Fibroblast of the aortic adventitia (primary cell): ENCODE measurements at regions not wholly inside any gene's neighbourhood (a gene's known extent, or its start where the extent isn't known, plus 50 kb on each side); places are given as distances from the start of the nearest gene placed in this dataset.

Source experiments
- DNase-seq: peaks from one replicate; pipeline ENCODE4 v3.0.0-alpha.2; 2010; ENCODE audit warnings: low read depth
- H3K4me3 ChIP-seq: 2 replicates; pipeline ENCODE4 v1.5.1; 2011; ENCODE audit warnings: low read depth, mild to moderate bottlenecking, control low read depth, low read length, moderate library complexity
- CTCF ChIP-seq: IDR thresholded peaks from 2 replicates; pipeline ENCODE4 v1.5.1; 2011; ENCODE audit warnings: mild to moderate bottlenecking, low read length, control low read depth, inconsistent platforms; ENCODE audit not compliant: insufficient read depth

- TF ChIP-seq CTCF = no peak
- no peak overlapping the region for H3K4me3 ChIP-seq
These were observed 418.7 kb downstream of the MTX2 start for GRCh38 chr2:176687944-176688343.

GRCh38 chr2:176689711-176690110 is 420.5 kb downstream of the MTX2 start:
- no peak for TF ChIP-seq CTCF
- no peak for DNase-seq
- no peak overlapping the region for H3K4me3 ChIP-seq

More at GRCh38 chr2:176687944-176688343, 418.7 kb downstream of the MTX2 start:
- DNase-seq = no peak

GRCh38 chr2:176691471-176691870 is 422.2 kb downstream of the MTX2 start:
- no peak overlapping the region for H3K4me3 ChIP-seq
- DNase-seq = no peak
- no peak for TF ChIP-seq CTCF

GRCh38 chr2:176692533-176692932 is 423.3 kb downstream of the MTX2 start:
- no peak for DNase-seq
- no peak for TF ChIP-seq CTCF
- no peak overlapping the region for H3K4me3 ChIP-seq

GRCh38 chr2:176699098-176699497 is 429.9 kb downstream of the MTX2 start:
- no peak overlapping the region for H3K4me3 ChIP-seq
- TF ChIP-seq CTCF = no peak
- no peak for DNase-seq

- TF ChIP-seq CTCF = no peak
- no peak for DNase-seq
- no peak overlapping the region for H3K4me3 ChIP-seq
These were observed 430.4 kb downstream of the MTX2 start for GRCh38 chr2:176699644-176700043.

GRCh38 chr2:176702131-176702530 is 432.9 kb downstream of the MTX2 start:
- H3K4me3 ChIP-seq = no peak overlapping the region
- DNase-seq = no peak
- TF ChIP-seq CTCF = no peak
